AG10803 (cell line): ENCODE measurements at regions not wholly inside any gene's neighbourhood (a gene's known extent, or its start where the extent isn't known, plus 50 kb on each side); places are given as distances from the start of the nearest gene placed in this dataset.

Source experiments
- DNase-seq: peaks from one replicate; pipeline ENCODE4 v3.0.0; 2010; ENCODE audit warnings: low read depth
- H3K4me3 ChIP-seq: 2 replicates; pipeline ENCODE4 v1.5.1; 2011; ENCODE audit warnings: mild to moderate bottlenecking, low read length, control low read depth
- CTCF ChIP-seq: conservative IDR thresholded peaks from 2 replicates; pipeline ENCODE4 v1.5.1; 2011; ENCODE audit warnings: mild to moderate bottlenecking, low read length, control low read depth, inconsistent platforms

DNA sequence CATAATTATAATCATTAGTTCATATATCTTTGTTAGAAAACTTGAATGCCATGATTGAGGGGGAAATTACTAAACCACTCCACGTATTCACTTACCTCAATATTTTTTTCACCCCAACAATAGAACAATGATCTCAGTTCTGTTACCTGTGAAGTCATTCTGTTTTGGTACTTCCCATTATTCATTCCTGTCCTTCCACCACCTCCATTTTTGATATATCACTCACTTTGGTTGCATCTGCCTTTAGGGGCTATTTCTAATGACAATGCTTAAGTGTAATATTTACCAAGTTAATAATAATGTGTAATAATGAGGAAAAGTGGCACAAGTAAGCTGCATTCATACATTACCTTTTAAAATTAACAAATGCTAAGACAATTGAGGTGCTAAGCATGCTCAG lies 218.4 kb downstream of the SPATA31D1 start:
- DNase-seq: no peak
- H3K4me3 ChIP-seq: no peak overlapping the region
- no peak for TF ChIP-seq CTCF

DNA sequence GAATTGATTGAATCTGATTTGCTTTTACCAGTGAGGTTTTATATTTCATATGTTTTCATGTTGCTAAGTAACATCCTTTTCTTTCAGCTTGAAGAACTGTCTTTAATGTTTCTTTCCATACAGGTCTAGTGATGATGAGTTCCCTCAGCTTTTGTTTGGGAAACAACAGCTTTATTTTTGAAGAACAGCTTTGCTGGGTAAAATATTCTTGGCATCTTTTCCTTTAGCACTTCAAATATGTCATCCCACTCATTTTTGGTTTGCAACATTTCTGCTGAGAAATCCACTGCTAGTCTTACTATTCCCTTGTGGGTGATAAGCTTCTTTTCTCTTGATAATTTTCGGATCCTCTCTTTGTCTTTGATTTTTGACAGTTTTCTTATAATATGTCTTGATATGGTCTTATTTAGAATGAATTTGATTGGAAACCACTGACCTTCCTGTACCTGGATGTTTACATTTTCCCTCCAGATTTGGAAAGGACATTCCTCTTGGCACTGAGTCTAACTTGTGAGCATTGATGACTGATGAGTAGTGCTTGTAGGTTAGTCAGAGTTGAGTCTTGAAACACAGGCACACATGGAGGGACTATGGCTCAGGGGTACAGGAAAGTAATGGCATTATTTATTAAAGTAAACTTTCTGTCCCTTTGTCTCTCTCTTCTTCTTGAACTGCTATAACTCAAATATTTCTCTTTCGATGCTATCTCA lies 220.3 kb downstream of the SPATA31D1 start:
- no peak for TF ChIP-seq CTCF
- H3K4me3 ChIP-seq: no peak overlapping the region
- peak; percentile 8 for DNase-seq

DNA sequence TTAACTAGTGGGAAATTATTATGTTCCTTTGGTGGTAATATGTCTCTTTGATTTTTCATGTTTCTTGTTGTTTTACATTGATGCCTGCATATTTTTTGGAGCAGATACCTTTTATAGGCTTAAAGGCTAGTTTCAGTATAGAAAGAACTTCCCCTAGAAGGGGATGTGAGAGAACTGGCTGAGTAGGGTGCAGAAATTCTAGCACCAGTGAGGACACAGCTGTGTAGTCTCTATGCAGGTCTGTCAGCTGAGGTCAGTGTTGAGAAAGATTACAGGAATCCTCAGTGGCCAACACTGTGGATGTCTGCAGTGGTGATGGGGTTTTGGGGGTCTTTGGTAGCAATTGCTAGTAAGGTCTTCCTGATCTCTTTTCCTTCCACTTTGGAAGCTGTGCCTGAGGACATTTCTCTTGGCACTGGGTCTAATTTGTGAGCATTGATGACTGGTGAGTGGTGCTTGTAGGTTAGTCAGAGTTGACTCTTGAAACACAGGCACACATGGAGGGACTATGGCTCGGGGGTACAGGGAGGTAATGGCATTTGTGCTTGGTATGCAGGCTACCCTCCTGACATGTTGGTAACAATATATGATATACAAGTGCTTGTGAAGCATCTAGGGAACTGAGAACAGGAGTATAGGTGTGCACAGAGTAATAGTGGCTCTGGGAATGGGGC lies 221.4 kb downstream of the SPATA31D1 start:
- DNase-seq: no peak
- no peak for TF ChIP-seq CTCF
- H3K4me3 ChIP-seq: no peak overlapping the region

DNA sequence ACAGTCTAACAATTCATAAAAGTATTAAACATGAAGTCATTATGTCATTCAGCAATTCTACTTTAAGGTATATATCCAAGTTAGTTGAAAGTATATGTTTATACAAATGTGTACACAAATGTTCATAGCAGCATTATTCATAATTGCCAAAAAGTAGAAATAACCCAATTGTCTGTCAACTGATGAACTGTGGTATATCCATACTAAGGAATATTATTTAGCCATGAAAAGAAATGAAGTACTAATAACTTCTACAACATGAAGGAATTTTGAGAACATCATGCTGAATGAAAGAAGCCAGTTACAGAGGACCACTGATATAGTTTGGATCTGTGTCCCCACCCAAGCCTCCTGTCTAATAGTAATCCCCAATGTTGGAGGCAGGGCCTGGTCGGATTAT lies 224.3 kb downstream of the SPATA31D1 start:
- no peak for TF ChIP-seq CTCF
- no peak overlapping the region for H3K4me3 ChIP-seq
- DNase-seq: no peak

GRCh38 chr9:82216435-82216834 lies 227.9 kb downstream of the SPATA31D1 start:
- TF ChIP-seq CTCF: no peak
- no peak for DNase-seq
- H3K4me3 ChIP-seq: no peak overlapping the region

GRCh38 chr9:82223442-82223841 lies 234.9 kb downstream of the SPATA31D1 start:
- no peak for DNase-seq
- no peak for TF ChIP-seq CTCF
- H3K4me3 ChIP-seq: no peak overlapping the region

GRCh38 chr9:82231411-82231810 lies 242.8 kb downstream of the SPATA31D1 start:
- DNase-seq: no peak
- no peak overlapping the region for H3K4me3 ChIP-seq
- TF ChIP-seq CTCF: no peak
